GM06990 (cell line): ENCODE measurements at regions not wholly inside any gene's neighbourhood (a gene's known extent, or its start where the extent isn't known, plus 50 kb on each side); places are given as distances from the start of the nearest gene placed in this dataset.
"Not testable (repeated sequence)": the region's sequence is repeated elsewhere in the genome, so short reads cannot be mapped to it uniquely, and the experiment has no call there.

ENCODE experiments used
- DNase-seq: peaks from one replicate; pipeline ENCODE4 v3.0.0-alpha.2; 2011; ENCODE audit not compliant: insufficient read length; ENCODE audit errors: extremely low read depth
- H3K27me3 ChIP-seq: replicated peaks from 2 replicates; pipeline ENCODE4 v1.6.0; 2011; ENCODE audit warnings: low read length; ENCODE audit not compliant: control insufficient read depth, insufficient read depth
- H3K36me3 ChIP-seq: 2 replicates; pipeline ENCODE4 v1.5.1; 2011; ENCODE audit warnings: low read length; ENCODE audit not compliant: control insufficient read depth, insufficient read depth
- H3K4me3 ChIP-seq: replicated peaks from 2 replicates; pipeline ENCODE4 v1.5.1; 2011; ENCODE audit warnings: low read depth, mild to moderate bottlenecking, control low read depth, low read length
- TF ChIP-seq, protein P1 (sequence below): IDR thresholded peaks from 2 replicates; pipeline ENCODE4 v1.5.1; 2011; ENCODE audit warnings: low read length, control low read depth, mild to moderate bottlenecking, inconsistent platforms; ENCODE audit not compliant: insufficient read depth, poor library complexity, severe bottlenecking

DNA sequence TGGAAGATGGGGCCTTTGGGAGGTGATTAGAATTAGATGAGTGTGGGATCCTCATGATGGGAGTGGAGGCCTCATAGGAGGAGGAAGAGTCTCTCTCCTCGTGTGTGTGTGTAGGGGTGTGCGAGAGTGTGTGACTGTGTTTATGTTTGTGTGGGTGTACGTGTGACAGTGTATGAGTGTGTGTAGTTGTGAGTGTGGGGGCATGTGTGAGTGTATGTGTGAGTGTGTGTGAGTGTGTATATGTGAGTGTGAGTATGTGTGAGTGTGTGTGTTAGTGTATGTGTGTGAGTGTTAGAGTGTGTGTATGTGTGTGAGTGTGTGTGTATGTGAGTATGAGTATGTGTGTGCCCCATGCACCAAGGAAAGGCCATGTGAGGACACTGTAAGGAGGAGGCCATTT lies 68.2 kb upstream of the SMIM15 start:
- Histone ChIP-seq H3K36me3 (no peaks in the 10 kb centered on the region), H3K27me3 (no peaks in the 10 kb centered on the region), H3K4me3 (no peak overlapping the region)
- TF ChIP-seq, protein P1, sequence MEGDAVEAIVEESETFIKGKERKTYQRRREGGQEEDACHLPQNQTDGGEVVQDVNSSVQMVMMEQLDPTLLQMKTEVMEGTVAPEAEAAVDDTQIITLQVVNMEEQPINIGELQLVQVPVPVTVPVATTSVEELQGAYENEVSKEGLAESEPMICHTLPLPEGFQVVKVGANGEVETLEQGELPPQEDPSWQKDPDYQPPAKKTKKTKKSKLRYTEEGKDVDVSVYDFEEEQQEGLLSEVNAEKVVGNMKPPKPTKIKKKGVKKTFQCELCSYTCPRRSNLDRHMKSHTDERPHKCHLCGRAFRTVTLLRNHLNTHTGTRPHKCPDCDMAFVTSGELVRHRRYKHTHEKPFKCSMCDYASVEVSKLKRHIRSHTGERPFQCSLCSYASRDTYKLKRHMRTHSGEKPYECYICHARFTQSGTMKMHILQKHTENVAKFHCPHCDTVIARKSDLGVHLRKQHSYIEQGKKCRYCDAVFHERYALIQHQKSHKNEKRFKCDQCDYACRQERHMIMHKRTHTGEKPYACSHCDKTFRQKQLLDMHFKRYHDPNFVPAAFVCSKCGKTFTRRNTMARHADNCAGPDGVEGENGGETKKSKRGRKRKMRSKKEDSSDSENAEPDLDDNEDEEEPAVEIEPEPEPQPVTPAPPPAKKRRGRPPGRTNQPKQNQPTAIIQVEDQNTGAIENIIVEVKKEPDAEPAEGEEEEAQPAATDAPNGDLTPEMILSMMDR = no peak
- DNase-seq = no peak

DNA sequence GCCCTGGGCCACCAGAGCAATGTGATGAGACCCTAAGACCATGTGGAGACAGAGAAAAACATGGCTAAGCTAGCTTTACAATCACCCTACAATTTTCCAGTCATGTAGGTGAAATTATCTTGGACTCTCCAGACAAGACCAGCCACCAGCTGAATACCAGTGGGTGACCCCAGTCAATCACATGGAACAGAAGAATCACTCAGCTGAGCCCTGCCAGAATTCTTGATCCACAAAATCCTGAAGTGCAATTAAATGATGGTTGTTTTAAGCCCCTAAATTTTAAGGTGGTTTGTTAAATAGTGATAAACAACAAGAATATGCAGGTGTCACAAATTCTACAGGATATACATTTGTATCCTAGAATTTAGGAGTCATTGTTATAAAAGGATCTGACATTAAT lies 69.5 kb upstream of the SMIM15 start:
- Histone ChIP-seq H3K4me3 (no peak overlapping the region), H3K36me3 (no peaks in the 10 kb centered on the region), H3K27me3 (no peaks in the 10 kb centered on the region)
- TF ChIP-seq, protein P1 = no peak
- no peak for DNase-seq

- no peaks in the 10 kb centered on the region for H3K36me3 ChIP-seq
These were observed 70.3 kb upstream of the SMIM15 start for GRCh38 chr5:61232490-61233050.

GRCh38 chr5:61234019-61234418 lies 71.8 kb upstream of the SMIM15 start:
- no peak for DNase-seq
- TF ChIP-seq, protein P1 = no peak
- no peaks in the 10 kb centered on the region for H3K27me3 ChIP-seq
- H3K4me3 ChIP-seq = no peak overlapping the region
- no peaks in the 10 kb centered on the region for H3K36me3 ChIP-seq

More at GRCh38 chr5:61232490-61233050, 70.3 kb upstream of the SMIM15 start:
- TF ChIP-seq, protein P1 = no peak
- H3K27me3 ChIP-seq = no peaks in the 10 kb centered on the region
- no peak overlapping the region for H3K4me3 ChIP-seq
- no peak for DNase-seq

GRCh38 chr5:61236715-61237114 lies 74.4 kb upstream of the SMIM15 start:
- DNase-seq, H3K36me3 ChIP-seq, H3K4me3 ChIP-seq, H3K27me3 ChIP-seq: not testable (repeated sequence)

GRCh38 chr5:61245486-61245885 lies 83.2 kb upstream of the SMIM15 start:
- H3K36me3 ChIP-seq = no peaks in the 10 kb centered on the region
- no peak overlapping the region for H3K4me3 ChIP-seq
- no peak for DNase-seq
- TF ChIP-seq, protein P1 = no peak
- no peaks in the 10 kb centered on the region for H3K27me3 ChIP-seq
